ENCODE measurements at regions not wholly inside any gene's neighbourhood (a gene's known extent, or its start where the extent isn't known, plus 50 kb on each side); places are given as distances from the start of the nearest gene placed in this dataset.

DNA sequence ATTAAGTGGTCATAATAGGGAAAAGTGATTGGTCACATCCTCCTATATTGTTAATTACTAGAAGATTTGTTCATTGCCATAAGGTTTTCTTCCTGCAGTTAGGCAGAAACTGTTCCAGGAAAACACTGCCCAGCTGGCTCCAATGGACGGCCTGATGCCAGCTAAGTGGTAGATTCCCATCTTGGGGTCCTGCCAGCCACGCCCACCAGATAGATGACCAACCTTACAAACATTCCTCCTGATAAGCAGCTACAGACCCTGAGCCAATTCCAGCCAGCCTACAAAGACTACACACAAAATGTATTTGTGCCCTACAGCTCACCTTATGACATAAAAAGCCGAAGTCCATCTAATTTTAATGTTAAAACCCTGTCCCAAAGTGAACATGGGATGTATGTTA lies 685.9 kb upstream of the USP15 start:
- TF ChIP-seq, protein P1, sequence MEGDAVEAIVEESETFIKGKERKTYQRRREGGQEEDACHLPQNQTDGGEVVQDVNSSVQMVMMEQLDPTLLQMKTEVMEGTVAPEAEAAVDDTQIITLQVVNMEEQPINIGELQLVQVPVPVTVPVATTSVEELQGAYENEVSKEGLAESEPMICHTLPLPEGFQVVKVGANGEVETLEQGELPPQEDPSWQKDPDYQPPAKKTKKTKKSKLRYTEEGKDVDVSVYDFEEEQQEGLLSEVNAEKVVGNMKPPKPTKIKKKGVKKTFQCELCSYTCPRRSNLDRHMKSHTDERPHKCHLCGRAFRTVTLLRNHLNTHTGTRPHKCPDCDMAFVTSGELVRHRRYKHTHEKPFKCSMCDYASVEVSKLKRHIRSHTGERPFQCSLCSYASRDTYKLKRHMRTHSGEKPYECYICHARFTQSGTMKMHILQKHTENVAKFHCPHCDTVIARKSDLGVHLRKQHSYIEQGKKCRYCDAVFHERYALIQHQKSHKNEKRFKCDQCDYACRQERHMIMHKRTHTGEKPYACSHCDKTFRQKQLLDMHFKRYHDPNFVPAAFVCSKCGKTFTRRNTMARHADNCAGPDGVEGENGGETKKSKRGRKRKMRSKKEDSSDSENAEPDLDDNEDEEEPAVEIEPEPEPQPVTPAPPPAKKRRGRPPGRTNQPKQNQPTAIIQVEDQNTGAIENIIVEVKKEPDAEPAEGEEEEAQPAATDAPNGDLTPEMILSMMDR (IDR thresholded peaks at IDR 0.05), result no peak
- no peak for TF ChIP-seq ZFX (IDR thresholded peaks at IDR 0.05; ENCODE audit: borderline replicate concordance)

Measured in 22Rv1 (cell line).